ES-I3 (cell line): ENCODE measurements at regions not wholly inside any gene's neighbourhood (a gene's known extent, or its start where the extent isn't known, plus 50 kb on each side); places are given as distances from the start of the nearest gene placed in this dataset.

Experiments
- H3K36me3 ChIP-seq: 2 replicates; pipeline ENCODE4 v1.6.1; 2013; ENCODE audit warnings: mild to moderate bottlenecking, low read length, control low read depth, moderate library complexity; ENCODE audit not compliant: insufficient read depth
- H3K4me1 ChIP-seq: 2 replicates; pipeline ENCODE4 v1.6.1; 2013; ENCODE audit warnings: mild to moderate bottlenecking, control low read depth, low read length; ENCODE audit not compliant: insufficient read depth
- H3K9ac ChIP-seq: 2 replicates; pipeline ENCODE4 v1.6.1; 2013; ENCODE audit warnings: low read depth, mild to moderate bottlenecking, low read length, moderate library complexity
- H3K9me3 ChIP-seq: 2 replicates; pipeline ENCODE4 v1.6.1; 2013; ENCODE audit warnings: mild to moderate bottlenecking, low read length, moderate library complexity; ENCODE audit not compliant: control insufficient read depth, insufficient read depth

- Histone ChIP-seq H3K9me3 (no peaks in the 10 kb centered on the region), H3K9ac (no peak overlapping the region), H3K36me3 (no peaks in the 10 kb centered on the region), H3K4me1 (no peaks in the 10 kb centered on the region)
Measured at GRCh38 chr4:151895671-151896070, 134.9 kb upstream of the GATB start.

- Histone ChIP-seq H3K36me3 (no peaks in the 10 kb centered on the region), H3K9me3 (no peaks in the 10 kb centered on the region), H3K4me1 (no peaks in the 10 kb centered on the region), H3K9ac (no peak overlapping the region)
Measured at GRCh38 chr4:151894246-151894645, 133.4 kb upstream of the GATB start.

GRCh38 chr4:151888367-151888866 lies 127.6 kb upstream of the GATB start:
- no peaks in the 10 kb centered on the region for H3K36me3 ChIP-seq
- peaks cover 3% of the 10 kb centered on the region; the same call in 1 of the 2 replicates for H3K4me1 ChIP-seq
- H3K9me3 ChIP-seq, result no peaks in the 10 kb centered on the region
- H3K9ac ChIP-seq, result no peak overlapping the region

GRCh38 chr4:151887816-151888180 lies 127.0 kb upstream of the GATB start:
- H3K36me3 ChIP-seq, result no peaks in the 10 kb centered on the region
- no peak overlapping the region for H3K9ac ChIP-seq
- no peaks in the 10 kb centered on the region for H3K9me3 ChIP-seq
- peaks cover 3% of the 10 kb centered on the region; the same call in 1 of the 2 replicates for H3K4me1 ChIP-seq

- Histone ChIP-seq H3K9ac (no peak overlapping the region), H3K9me3 (no peaks in the 10 kb centered on the region), H3K4me1 (peaks cover 3% of the 10 kb centered on the region; the same call in 1 of the 2 replicates), H3K36me3 (no peaks in the 10 kb centered on the region)
Measured at GRCh38 chr4:151887031-151887815, 126.4 kb upstream of the GATB start.

- Histone ChIP-seq H3K9ac (no peak overlapping the region), H3K9me3 (no peaks in the 10 kb centered on the region), H3K36me3 (no peaks in the 10 kb centered on the region), H3K4me1 (peaks cover 3% of the 10 kb centered on the region; the same call in 1 of the 2 replicates)
Measured at GRCh38 chr4:151885123-151885522, 124.3 kb upstream of the GATB start.

GRCh38 chr4:151883747-151884146 lies 122.9 kb upstream of the GATB start:
- Histone ChIP-seq H3K9me3 (no peaks in the 10 kb centered on the region), H3K4me1 (peaks cover 9% of the 10 kb centered on the region; the same call in 1 of the 2 replicates), H3K9ac (no peak overlapping the region)

GRCh38 chr4:151882072-151882803 lies 121.4 kb upstream of the GATB start:
- no peaks in the 10 kb centered on the region for H3K9me3 ChIP-seq
- H3K4me1 ChIP-seq, result peaks cover 9% of the 10 kb centered on the region; the same call in 1 of the 2 replicates
- no peaks in the 10 kb centered on the region for H3K36me3 ChIP-seq
- no peak overlapping the region for H3K9ac ChIP-seq

More at GRCh38 chr4:151883747-151884146, 122.9 kb upstream of the GATB start:
- H3K36me3 ChIP-seq, result no peaks in the 10 kb centered on the region

GRCh38 chr4:151879705-151880445 lies 119.1 kb upstream of the GATB start:
- Histone ChIP-seq H3K4me1 (peaks cover 11% of the 10 kb centered on the region), H3K9ac (no peak overlapping the region)

GRCh38 chr4:151876381-151876988 lies 115.7 kb upstream of the GATB start:
- Histone ChIP-seq H3K9me3 (no peaks in the 10 kb centered on the region), H3K36me3 (no peaks in the 10 kb centered on the region), H3K4me1 (peaks cover 16% of the 10 kb centered on the region), H3K9ac (no peak overlapping the region)

More at GRCh38 chr4:151879705-151880445, 119.1 kb upstream of the GATB start:
- no peaks in the 10 kb centered on the region for H3K9me3 ChIP-seq
- no peaks in the 10 kb centered on the region for H3K36me3 ChIP-seq

- H3K9me3 ChIP-seq, result no peaks in the 10 kb centered on the region
- no peaks in the 10 kb centered on the region for H3K36me3 ChIP-seq
- H3K9ac ChIP-seq, result no peak overlapping the region
- H3K4me1 ChIP-seq, result peaks cover 10% of the 10 kb centered on the region
Measured at GRCh38 chr4:151874328-151874727, 113.5 kb upstream of the GATB start.

GRCh38 chr4:151866592-151866918 lies 105.7 kb upstream of the GATB start:
- Histone ChIP-seq H3K36me3 (no peaks in the 10 kb centered on the region), H3K9ac (no peak overlapping the region), H3K9me3 (no peaks in the 10 kb centered on the region), H3K4me1 (no peaks in the 10 kb centered on the region)

GRCh38 chr4:151865744-151866591 lies 105.2 kb upstream of the GATB start:
- no peaks in the 10 kb centered on the region for H3K9me3 ChIP-seq
- no peaks in the 10 kb centered on the region for H3K4me1 ChIP-seq
- no peak overlapping the region for H3K9ac ChIP-seq
- H3K36me3 ChIP-seq, result no peaks in the 10 kb centered on the region
